Ishikawa (cell line): ENCODE measurements at regions not wholly inside any gene's neighbourhood (a gene's known extent, or its start where the extent isn't known, plus 50 kb on each side); places are given as distances from the start of the nearest gene placed in this dataset.

ENCODE experiments used
- CREB1 ChIP-seq: IDR thresholded peaks from 2 replicates; pipeline ENCODE4 v1.6.1; 2012; ENCODE audit warnings: low read depth
- EGR1 ChIP-seq: IDR thresholded peaks from 2 replicates; pipeline ENCODE4 v1.6.1; 2012
- TAF1 ChIP-seq: IDR thresholded peaks from 2 replicates; pipeline ENCODE4 v1.6.1; 2012; ENCODE audit warnings: low read depth, mild to moderate bottlenecking
- TCF12 ChIP-seq: IDR thresholded peaks from 2 replicates; pipeline ENCODE4 v1.6.1; 2012; ENCODE audit warnings: low read depth
- YY1 ChIP-seq: IDR thresholded peaks from 2 replicates; pipeline ENCODE4 v1.6.1; 2012; ENCODE audit warnings: low read depth
- ZBTB7A ChIP-seq: IDR thresholded peaks from 2 replicates; pipeline ENCODE4 v1.6.1; 2012; ENCODE audit warnings: low read depth
- TF ChIP-seq, protein P1 (sequence below): IDR thresholded peaks from 2 replicates; pipeline ENCODE4 v1.6.1; 2012
- TF ChIP-seq, protein P2 (sequence below): IDR thresholded peaks from 2 replicates; pipeline ENCODE4 v1.6.1; 2012; ENCODE audit warnings: low read depth, mild to moderate bottlenecking

DNA sequence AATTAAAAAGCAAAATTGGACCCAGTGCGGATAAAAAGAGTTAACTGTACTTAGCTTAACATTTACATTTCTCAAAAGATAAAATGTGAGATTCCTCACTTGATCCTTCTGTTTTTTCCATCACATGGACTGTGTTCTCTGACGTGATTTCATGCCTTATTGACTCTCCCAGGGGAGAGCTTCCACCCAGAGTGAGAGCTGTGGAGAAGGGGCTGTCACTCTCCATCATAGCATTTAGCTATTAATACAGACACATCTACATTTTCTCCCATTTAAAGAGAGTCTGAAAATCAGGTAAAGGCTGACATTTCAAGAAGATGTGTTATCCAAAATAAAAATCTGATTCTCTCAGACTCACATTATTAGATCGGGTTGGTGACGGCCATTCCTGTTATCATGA is 493.8 kb downstream of the FBXO15 start:
- TF ChIP-seq CREB1, result no peak
- TF ChIP-seq YY1, result no peak
- TF ChIP-seq TAF1, result no peak
- TF ChIP-seq, protein P1, sequence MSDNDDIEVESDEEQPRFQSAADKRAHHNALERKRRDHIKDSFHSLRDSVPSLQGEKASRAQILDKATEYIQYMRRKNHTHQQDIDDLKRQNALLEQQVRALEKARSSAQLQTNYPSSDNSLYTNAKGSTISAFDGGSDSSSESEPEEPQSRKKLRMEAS, result no peak
- TF ChIP-seq ZBTB7A, result no peak
- TF ChIP-seq TCF12, result no peak
- TF ChIP-seq EGR1, result no peak
- TF ChIP-seq, protein P2, sequence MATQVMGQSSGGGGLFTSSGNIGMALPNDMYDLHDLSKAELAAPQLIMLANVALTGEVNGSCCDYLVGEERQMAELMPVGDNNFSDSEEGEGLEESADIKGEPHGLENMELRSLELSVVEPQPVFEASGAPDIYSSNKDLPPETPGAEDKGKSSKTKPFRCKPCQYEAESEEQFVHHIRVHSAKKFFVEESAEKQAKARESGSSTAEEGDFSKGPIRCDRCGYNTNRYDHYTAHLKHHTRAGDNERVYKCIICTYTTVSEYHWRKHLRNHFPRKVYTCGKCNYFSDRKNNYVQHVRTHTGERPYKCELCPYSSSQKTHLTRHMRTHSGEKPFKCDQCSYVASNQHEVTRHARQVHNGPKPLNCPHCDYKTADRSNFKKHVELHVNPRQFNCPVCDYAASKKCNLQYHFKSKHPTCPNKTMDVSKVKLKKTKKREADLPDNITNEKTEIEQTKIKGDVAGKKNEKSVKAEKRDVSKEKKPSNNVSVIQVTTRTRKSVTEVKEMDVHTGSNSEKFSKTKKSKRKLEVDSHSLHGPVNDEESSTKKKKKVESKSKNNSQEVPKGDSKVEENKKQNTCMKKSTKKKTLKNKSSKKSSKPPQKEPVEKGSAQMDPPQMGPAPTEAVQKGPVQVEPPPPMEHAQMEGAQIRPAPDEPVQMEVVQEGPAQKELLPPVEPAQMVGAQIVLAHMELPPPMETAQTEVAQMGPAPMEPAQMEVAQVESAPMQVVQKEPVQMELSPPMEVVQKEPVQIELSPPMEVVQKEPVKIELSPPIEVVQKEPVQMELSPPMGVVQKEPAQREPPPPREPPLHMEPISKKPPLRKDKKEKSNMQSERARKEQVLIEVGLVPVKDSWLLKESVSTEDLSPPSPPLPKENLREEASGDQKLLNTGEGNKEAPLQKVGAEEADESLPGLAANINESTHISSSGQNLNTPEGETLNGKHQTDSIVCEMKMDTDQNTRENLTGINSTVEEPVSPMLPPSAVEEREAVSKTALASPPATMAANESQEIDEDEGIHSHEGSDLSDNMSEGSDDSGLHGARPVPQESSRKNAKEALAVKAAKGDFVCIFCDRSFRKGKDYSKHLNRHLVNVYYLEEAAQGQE, result no peak
